HG03575 (cell line): ENCODE measurements at regions not wholly inside any gene's neighbourhood (a gene's known extent, or its start where the extent isn't known, plus 50 kb on each side); places are given as distances from the start of the nearest gene placed in this dataset.
"Not testable (repeated sequence)": the region's sequence is repeated elsewhere in the genome, so short reads cannot be mapped to it uniquely, and the experiment has no call there.

ENCODE experiments used
- ATAC-seq: cut with Tn5 transposase; IDR thresholded peaks from one replicate; pipeline ENCODE4 v1.9.1; 2021; ENCODE audit not compliant: unreplicated experiment, insufficient number of reproducible peaks, low FRiP score; ENCODE audit errors: extremely low read depth

- ATAC-seq = no peak
These were observed 205.9 kb upstream of the SPAG17 start for GRCh38 chr1:118390955-118391354.

DNA sequence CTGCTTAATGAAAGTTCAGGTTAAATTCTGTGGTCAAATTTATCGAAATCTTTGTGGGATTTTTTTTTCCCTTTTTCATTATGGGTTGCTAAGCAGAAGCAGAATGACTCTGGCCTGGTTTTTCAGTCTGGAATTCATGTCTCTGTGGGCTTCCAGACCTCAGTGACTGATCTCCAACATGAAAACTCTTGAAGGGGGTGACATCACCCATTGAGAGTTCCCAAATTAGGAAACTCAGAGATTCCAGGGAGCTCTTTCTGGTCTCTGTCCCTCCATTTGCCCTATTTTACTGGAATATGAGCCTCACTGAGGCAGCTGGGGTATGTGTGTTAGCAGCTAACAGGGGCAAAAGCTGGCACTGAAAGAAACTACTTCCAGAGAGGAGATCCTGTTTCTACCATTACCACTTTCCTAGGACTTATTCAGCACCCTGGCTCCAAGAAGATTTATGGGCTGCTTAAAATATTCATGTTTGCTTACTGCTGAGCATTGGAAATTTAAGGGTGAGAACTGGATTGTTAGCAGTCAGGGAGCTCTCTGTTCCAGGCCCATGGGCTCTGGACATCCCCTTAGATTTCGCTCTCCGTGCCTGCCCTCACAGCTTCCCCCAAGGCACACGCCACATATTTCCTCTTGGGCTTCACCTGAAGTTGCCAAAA is 203.4 kb upstream of the SPAG17 start:
- no peak for ATAC-seq

DNA sequence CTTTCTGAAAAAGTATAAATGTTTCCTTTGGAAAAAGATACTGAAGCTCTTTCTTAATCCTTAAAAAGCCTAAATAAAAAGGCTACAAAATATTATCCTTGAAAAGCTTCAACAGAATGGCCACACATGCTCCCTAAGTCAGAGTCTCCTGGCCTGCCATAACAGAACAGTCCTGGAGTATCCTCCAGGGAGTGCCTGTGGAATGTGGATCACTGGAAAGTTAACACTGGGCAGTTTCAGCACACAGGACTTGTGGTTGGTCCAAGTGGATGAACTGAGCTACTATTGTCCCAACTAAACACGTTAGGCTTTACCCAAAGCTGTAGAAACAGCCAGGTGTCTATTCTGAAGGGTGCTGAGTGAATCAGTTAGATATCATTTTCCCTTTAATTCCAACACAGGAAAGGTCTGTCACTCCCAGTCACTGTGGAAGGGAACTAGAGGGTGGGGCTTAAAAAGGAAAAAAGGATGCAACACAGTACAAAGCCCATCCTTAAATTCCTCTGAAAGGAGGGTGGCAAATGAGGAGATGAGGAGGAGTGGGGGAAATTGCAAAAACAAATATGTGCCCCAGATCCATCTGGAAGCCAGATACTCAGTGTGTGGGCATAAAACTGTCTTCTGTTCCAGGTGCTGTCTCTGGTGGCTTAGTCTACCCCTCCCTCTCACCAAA is 196.3 kb upstream of the SPAG17 start:
- no peak for ATAC-seq

DNA sequence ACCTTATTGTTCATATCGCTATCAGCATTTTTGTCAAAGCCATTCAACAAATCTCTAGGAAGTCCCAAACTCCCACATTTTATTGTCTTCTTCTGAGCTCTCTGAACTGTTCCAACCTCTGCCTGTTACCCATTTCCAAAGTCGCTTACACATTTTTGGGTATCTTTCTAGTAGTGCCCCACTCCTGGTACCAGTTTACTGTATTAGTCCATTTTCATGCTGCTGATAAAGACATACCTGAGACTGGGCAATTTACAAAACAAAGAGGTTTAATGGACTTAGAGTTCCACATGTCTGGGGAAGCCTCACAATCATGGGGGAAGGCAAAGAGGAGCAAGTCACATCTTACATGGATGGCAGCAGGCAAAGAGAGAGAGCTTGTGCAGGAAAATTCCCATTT is 192.2 kb upstream of the SPAG17 start:
- not testable (repeated sequence) for ATAC-seq

- ATAC-seq = no peak
These were observed 186.6 kb upstream of the SPAG17 start for GRCh38 chr1:118371612-118372011.

GRCh38 chr1:118370861-118371260 is 185.8 kb upstream of the SPAG17 start:
- no peak for ATAC-seq

DNA sequence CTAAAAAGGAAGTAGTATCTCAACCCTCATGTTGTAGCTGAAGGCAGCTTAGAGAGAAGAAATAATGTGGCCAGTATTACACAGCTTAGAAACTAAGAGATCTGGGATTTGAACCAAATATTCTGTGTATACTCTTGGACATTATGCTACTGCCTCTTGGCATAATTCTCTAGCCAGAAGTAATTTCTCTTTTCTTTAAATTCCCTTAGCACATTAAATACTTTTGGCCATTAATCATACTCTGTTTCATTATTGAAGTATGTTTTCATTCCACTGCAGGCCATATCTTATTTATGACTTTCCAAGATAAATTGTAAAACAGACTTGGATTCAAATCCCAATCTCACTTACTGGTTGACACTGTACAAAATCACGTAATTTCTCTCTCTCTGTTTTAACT is 181.3 kb upstream of the SPAG17 start:
- no peak for ATAC-seq

- no peak for ATAC-seq
These were observed 179.9 kb upstream of the SPAG17 start for GRCh38 chr1:118364882-118365281.

- no peak for ATAC-seq
These were observed 178.4 kb upstream of the SPAG17 start for GRCh38 chr1:118363396-118363795.

DNA sequence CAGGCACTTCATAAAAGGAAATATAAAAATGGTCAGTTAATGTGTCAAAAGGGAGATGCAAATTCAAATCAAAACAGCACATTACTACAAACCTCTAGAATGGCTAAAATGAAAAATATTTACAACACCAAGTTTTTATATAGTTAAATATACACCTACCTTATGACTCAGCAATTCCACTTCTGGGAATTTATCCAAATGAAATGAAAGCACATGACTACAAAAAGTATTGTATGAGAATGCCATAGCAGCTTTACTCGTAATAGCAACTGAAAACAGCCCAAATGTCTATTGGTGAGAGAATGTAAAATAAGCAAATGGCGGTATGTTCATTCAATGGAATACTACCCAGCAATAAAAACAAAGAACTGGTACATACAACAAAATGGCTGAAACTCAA is 175.8 kb upstream of the SPAG17 start:
- ATAC-seq = no peak

DNA sequence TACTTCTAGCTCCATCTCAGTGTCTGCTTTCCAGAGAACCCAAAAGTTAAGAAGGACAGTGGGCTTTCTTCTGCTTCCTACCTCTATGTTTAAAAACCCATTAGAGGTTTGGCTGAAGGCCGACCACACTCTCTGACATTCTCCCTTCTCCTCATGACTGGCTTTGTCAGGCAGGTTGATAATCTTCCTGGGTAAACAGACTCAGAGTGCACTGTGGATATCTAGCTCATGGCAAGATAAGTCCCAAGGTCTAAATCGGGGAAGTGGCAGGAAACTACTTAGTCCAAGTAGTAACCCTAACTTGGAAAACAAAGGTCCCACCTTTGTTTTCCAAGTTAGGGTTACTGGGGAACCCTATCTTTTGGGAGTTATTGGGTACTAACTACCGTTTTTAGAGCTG is 161.9 kb upstream of the SPAG17 start:
- no peak for ATAC-seq

GRCh38 chr1:118340928-118341910 is 156.2 kb upstream of the SPAG17 start:
- no peak for ATAC-seq

DNA sequence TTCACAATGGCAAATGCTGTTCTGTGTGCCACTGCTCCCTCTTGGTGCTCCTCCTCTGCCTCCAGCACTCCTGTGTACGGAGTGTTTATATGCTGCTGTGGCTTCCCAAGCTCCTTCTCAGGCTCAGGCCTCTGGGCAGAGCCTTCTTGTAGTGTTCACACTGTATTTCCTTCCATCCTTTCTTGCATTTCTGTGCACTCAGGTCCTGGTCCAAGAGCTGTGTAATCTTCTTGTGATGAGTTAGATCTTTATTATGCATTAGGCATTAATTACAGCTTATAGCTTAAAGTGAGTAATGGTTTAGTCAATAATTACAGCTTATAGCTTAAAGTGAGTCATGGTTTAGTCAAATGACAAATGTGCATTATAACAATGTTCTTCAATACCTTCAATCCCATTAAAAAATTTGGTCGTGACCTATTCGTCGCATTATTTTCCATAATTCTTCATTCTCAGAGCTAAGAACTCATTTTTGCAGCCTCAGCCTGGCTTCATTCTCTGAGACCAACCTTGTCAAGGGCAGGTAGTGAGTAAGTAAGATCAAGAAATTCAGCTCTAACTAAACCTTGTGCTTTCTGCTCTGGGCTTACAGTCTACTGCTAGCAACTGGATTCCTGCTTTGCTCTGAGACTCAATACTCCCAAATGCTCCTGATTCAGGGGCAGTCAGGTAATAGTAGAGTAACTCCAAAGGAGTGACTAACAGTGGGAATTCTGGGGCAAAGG is 154.5 kb upstream of the SPAG17 start:
- ATAC-seq = no peak

DNA sequence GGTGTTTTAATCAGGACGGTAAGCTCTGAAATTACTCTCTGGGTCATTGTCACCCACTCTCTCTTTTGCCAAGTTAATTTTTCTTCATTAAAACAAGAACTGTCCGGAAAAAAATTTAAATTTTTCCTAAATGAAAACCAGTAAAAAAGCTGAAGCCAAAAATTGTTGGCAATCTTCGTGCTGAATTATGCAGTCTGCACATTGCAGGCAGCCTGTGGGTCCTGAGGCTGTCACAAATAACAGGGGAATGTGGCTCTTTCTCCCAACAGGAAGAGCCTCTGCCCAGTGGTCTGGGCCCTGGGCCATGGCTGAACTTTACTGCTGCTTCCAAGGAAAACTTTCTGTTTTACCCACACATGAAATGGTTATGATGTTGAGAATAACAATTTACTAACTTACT is 153.9 kb upstream of the SPAG17 start:
- no peak for ATAC-seq

- no peak for ATAC-seq
These were observed 152.3 kb upstream of the SPAG17 start for GRCh38 chr1:118337346-118337745.

- peak; percentile 94 for ATAC-seq
These were observed 150.3 kb upstream of the SPAG17 start for GRCh38 chr1:118335331-118335732.

DNA sequence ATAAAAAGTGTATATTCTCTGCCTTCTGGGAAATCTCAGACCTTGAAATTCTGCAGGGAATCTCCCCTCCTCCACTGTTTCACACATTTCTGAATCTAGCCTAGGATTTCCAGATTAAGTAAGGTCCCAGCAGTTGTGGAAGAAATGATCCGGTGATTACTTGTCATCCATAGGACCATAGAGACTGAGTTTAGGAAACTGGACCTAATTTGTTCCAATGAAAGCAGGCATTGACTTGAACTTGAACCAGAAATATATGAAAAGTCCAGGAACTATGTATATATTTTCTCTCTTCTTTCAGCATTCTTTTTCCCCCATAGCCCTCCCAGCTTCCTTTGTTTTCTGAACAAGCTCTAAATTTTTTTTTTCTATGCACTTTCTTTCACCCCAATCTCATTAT is 149.5 kb upstream of the SPAG17 start:
- ATAC-seq = no peak

GRCh38 chr1:118333601-118334210 is 148.7 kb upstream of the SPAG17 start:
- ATAC-seq = no peak
